Natural killer cell (primary cell): ENCODE measurements at regions not wholly inside any gene's neighbourhood (a gene's known extent, or its start where the extent isn't known, plus 50 kb on each side); places are given as distances from the start of the nearest gene placed in this dataset.

Source experiments
- ATAC-seq, 3 donors: fragments of 150-1000 bp in 2 of 3; fragments of 200-7000 bp in 1 of 3; cut with Tn5 transposase; 1 replicate in 1 of 3; 2 replicates in 2 of 3; pipeline ENCODE4 v1.10.0; 2021; ENCODE audit warnings: mild to moderate bottlenecking in 2 of 3, moderate library complexity in 2 of 3
- DNase-seq, 2 donors: peaks; one replicate each; pipeline versions ENCODE4 v3.0.0 to v3.0.0-alpha.2; 2013 to 2021; ENCODE audit warnings: mixed read lengths in 1 of 2
- H3K27ac ChIP-seq: one replicate; pipeline ENCODE4 v1.5.1; 2013; ENCODE audit warnings: mild to moderate bottlenecking, low read length
- H3K27me3 ChIP-seq: one replicate; pipeline ENCODE4 v1.6.1; 2013; ENCODE audit warnings: low read length; ENCODE audit not compliant: control insufficient read depth, insufficient read depth
- H3K36me3 ChIP-seq: one replicate; pipeline ENCODE4 v1.6.1; 2013; ENCODE audit warnings: low read length; ENCODE audit not compliant: control insufficient read depth, insufficient read depth
- H3K4me1 ChIP-seq: one replicate; pipeline ENCODE4 v1.6.1; 2013; ENCODE audit warnings: low read length; ENCODE audit not compliant: control insufficient read depth, insufficient read depth
- H3K4me3 ChIP-seq: one replicate; pipeline ENCODE4 v1.5.1; 2013; ENCODE audit warnings: low read length
- H3K9me3 ChIP-seq: one replicate; pipeline ENCODE4 v1.6.1; 2013; ENCODE audit warnings: low read length; ENCODE audit not compliant: control insufficient read depth, insufficient read depth
- H3K27ac Mint-ChIP-seq, 2 donors: one replicate each; pipeline ENCODE4 v1.8.0; 2022; ENCODE audit warnings: mild to moderate bottlenecking in 2 of 2, mixed read lengths in 2 of 2, moderate library complexity in 1 of 2
- H3K27me3 Mint-ChIP-seq, 2 donors: one replicate each; pipeline ENCODE4 v1.8.0; 2022; ENCODE audit warnings: low read depth in 2 of 2, mixed read lengths in 2 of 2
- H3K36me3 Mint-ChIP-seq: one replicate; pipeline ENCODE4 v1.8.0; 2022; ENCODE audit warnings: mixed read lengths
- H3K4me1 Mint-ChIP-seq, 2 donors: one replicate each; pipeline ENCODE4 v1.8.0; 2022; ENCODE audit warnings: mixed read lengths in 2 of 2
- H3K4me3 Mint-ChIP-seq: one replicate; pipeline ENCODE4 v1.8.0; 2022; ENCODE audit warnings: mild to moderate bottlenecking, moderate library complexity, mixed read lengths
- H3K9me3 Mint-ChIP-seq, 2 donors: one replicate each; pipeline ENCODE4 v1.8.0; 2022; ENCODE audit warnings: mixed read lengths in 2 of 2
- WGBS: methylation state at CpG from one replicate; pipeline ENCODE4 v1.1.7; 2013; ENCODE audit warnings: missing lambda C conversion rate; ENCODE audit not compliant: insufficient coverage; 5-methylcytosine and 5-hydroxymethylcytosine counted together
- intact Hi-C: fragments of 100-400 bp; cut with micrococcal nuclease; formaldehyde crosslinking; loops from one replicate; pipeline ENCODE4 v1.14.2; 2022
- TF ChIP-seq, protein P1 (sequence below): fragments of 200-600 bp; IDR thresholded peaks from one replicate; pipeline ENCODE4 v1.8.0; 2022; ENCODE audit warnings: antibody characterized with exemption

GRCh38 chr4:107122736-107123135, 86.6 kb upstream of the DKK2 start:
- H3K27ac Mint-ChIP-seq, result no peak overlapping the region

DNA sequence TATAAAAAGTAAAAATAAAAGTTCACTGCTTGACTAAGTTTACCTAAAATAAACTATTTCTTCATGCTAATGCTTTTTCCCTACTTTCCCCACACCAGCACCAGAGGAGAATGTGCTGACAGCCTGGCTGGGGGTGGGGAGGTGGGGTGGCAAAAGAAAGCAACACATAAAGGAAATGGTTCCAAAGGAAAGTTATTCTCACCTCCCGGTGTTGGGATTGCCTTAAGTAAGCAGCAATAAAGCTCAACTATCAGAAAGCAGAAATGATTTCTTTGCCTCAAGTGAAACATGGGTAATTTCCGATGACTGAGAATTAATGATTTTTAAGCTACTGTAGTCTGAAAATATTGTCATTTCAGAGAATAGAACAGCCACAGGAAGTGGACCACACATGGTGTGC, 84.5 kb upstream of the DKK2 start:
- DNase-seq (no peak), ATAC-seq (no peak)
- no peaks in the 10 kb centered on the region for H3K4me1 ChIP-seq
- Mint-ChIP-seq H3K36me3 (no peaks in the 10 kb centered on the region), H3K27me3 (no peaks in the 10 kb centered on the region), H3K27ac (no peak overlapping the region), H3K4me3 (no peak overlapping the region), H3K4me1 (no peaks in the 10 kb centered on the region), H3K9me3 (peaks cover 10% of the 10 kb centered on the region in 2 donors)
- H3K27me3 ChIP-seq, result no peaks in the 10 kb centered on the region
- no peaks in the 10 kb centered on the region for H3K36me3 ChIP-seq
- TF ChIP-seq, protein P1, sequence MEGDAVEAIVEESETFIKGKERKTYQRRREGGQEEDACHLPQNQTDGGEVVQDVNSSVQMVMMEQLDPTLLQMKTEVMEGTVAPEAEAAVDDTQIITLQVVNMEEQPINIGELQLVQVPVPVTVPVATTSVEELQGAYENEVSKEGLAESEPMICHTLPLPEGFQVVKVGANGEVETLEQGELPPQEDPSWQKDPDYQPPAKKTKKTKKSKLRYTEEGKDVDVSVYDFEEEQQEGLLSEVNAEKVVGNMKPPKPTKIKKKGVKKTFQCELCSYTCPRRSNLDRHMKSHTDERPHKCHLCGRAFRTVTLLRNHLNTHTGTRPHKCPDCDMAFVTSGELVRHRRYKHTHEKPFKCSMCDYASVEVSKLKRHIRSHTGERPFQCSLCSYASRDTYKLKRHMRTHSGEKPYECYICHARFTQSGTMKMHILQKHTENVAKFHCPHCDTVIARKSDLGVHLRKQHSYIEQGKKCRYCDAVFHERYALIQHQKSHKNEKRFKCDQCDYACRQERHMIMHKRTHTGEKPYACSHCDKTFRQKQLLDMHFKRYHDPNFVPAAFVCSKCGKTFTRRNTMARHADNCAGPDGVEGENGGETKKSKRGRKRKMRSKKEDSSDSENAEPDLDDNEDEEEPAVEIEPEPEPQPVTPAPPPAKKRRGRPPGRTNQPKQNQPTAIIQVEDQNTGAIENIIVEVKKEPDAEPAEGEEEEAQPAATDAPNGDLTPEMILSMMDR, result no peak
- H3K4me3 ChIP-seq, result no peak overlapping the region
- no peaks in the 10 kb centered on the region for H3K9me3 ChIP-seq
- H3K27ac ChIP-seq, result no peak overlapping the region
- WGBS, result 83% methylated on average over 2 of the region's 2 CpGs
- intact Hi-C loops, result no loop called here

More at GRCh38 chr4:107122736-107123135, 86.6 kb upstream of the DKK2 start:
- H3K4me3 Mint-ChIP-seq, result no peak overlapping the region
- no peaks in the 10 kb centered on the region for H3K27me3 ChIP-seq
- peaks cover 12 to 15% of the 10 kb centered on the region in 2 donors for H3K9me3 Mint-ChIP-seq
- H3K4me1 Mint-ChIP-seq, result no peaks in the 10 kb centered on the region
- no peaks in the 10 kb centered on the region for H3K9me3 ChIP-seq
- no peaks in the 10 kb centered on the region for H3K27me3 Mint-ChIP-seq
- H3K36me3 Mint-ChIP-seq, result no peaks in the 10 kb centered on the region
- no peak overlapping the region for H3K4me3 ChIP-seq
- intact Hi-C loops, result no loop called here
- DNase-seq (no peak), ATAC-seq (no peak)
- no peaks in the 10 kb centered on the region for H3K36me3 ChIP-seq
- TF ChIP-seq, protein P1, result no peak
- 68% methylated on average over 2 of the region's 2 CpGs for WGBS
- no peaks in the 10 kb centered on the region for H3K4me1 ChIP-seq
- no peak overlapping the region for H3K27ac ChIP-seq

- 90% methylated on average over 1 of the region's 1 CpG for WGBS
- Histone ChIP-seq H3K36me3 (no peaks in the 10 kb centered on the region), H3K4me3 (no peak overlapping the region), H3K9me3 (no peaks in the 10 kb centered on the region), H3K27ac (no peak overlapping the region), H3K4me1 (no peaks in the 10 kb centered on the region), H3K27me3 (no peaks in the 10 kb centered on the region)
- Mint-ChIP-seq H3K4me3 (no peak overlapping the region), H3K36me3 (no peaks in the 10 kb centered on the region), H3K27ac (no peak overlapping the region), H3K4me1 (no peaks in the 10 kb centered on the region), H3K27me3 (no peaks in the 10 kb centered on the region), H3K9me3 (peaks cover 8 to 10% of the 10 kb centered on the region in 2 donors)
- DNase-seq (no peak), ATAC-seq (no peak)
- intact Hi-C loops, result no loop called here
- TF ChIP-seq, protein P1, result no peak
Measured at GRCh38 chr4:107117726-107118125, 81.6 kb upstream of the DKK2 start.

DNA sequence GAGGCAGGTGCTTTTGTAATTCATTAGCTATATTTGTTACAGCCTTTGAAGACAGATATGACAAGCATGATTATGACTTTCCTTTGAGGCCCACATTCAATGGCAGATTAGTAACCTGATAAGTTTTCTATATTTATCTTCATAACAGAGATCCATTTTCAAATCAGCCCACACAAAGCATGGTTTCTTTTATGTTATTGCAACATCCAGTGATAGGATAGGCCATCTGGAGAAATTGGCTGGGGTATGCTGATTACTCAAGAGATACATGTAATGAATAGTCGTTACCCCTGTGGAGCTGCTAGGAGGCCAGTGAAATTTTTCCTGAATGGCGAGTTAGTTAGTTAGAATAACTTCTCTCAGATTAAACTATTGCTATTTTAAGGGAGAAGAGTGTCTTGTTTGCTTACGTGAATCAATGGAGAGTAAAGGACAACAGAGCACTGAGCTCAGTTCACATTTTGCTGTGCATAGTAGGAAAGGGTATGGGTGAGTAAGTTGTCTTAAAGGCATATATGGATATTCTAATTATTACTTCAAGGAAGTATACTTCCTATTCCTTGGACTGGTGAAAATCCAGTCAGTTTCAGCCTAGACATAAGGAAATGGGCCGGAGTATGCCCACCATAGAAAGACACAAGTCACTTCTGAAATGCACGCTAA, 79.2 kb upstream of the DKK2 start:
- 83% methylated on average over 5 of the region's 5 CpGs for WGBS
- no peak overlapping the region for H3K27ac Mint-ChIP-seq

More for the DNA sequence above, 79.2 kb upstream of the DKK2 start:
- no peaks in the 10 kb centered on the region for H3K36me3 ChIP-seq
- Mint-ChIP-seq H3K9me3 (peaks cover 10 to 15% of the 10 kb centered on the region in 2 donors), H3K27me3 (no peaks in the 10 kb centered on the region), H3K4me3 (no peak overlapping the region), H3K4me1 (no peaks in the 10 kb centered on the region), H3K36me3 (no peaks in the 10 kb centered on the region)
- no peaks in the 10 kb centered on the region for H3K27me3 ChIP-seq
- H3K9me3 ChIP-seq, result no peaks in the 10 kb centered on the region
- intact Hi-C loops, result no loop called here
- no peaks in the 10 kb centered on the region for H3K4me1 ChIP-seq
- TF ChIP-seq, protein P1, result no peak
- no peak overlapping the region for H3K27ac ChIP-seq
- ATAC-seq, result no peak
- no peak overlapping the region for H3K4me3 ChIP-seq
- DNase-seq, result no peak
